ENCODE measurements at regions not wholly inside any gene's neighbourhood (a gene's known extent, or its start where the extent isn't known, plus 50 kb on each side); places are given as distances from the start of the nearest gene placed in this dataset.
A peak's percentile ranks its signal among the peaks of the same experiment; 100 is the strongest.

DNA sequence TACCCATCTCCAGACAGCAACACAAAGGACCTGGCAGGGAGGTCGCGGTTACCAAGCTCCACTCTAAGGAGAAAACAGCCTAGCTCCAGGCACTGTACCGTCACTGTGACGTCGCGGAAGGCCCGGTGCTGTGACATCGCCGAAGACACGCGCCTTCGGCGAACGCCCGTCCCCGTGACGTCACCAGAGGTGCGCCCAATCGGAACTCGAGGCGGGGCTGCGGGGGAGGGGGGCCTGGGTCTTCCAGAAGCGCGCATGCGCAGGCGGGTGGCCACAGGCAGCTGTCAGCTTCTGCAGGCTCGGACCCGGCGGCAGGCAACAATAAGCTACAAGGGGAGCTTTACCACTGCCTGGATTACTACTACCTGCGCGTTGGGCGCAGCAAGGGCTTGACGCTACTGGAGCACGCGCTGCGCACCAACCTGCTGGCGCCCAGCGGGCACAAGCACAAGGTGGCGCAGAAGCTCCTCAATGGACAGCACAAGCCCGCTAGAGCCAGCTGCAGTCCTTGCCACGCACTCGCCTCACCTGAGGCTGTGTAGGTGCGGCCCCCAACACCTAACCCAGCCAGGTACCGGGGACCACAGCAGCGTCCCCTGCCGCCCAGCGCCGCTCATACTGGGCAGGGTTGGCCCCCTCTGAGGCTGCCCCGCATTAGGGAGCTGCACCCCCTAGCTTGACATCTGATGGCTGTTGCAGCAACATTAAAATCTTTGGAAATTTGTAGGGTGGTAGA lies 208.4 kb downstream of the TPST1 start:
- no peaks in the 10 kb centered on the region for H3K9me3 ChIP-seq
- no peaks in the 10 kb centered on the region for H3K36me3 ChIP-seq
- peaks cover 4 to 8% of the 10 kb centered on the region in 2 donors for H3K4me1 ChIP-seq (ENCODE audit: control insufficient read depth in 1 of 2, low read depth in 2 of 2)
- no peak overlapping the region for H3K27ac ChIP-seq
- H3K27me3 ChIP-seq (replicated peaks; ENCODE audit: insufficient read depth) = no peaks in the 10 kb centered on the region
- TF ChIP-seq, protein P1, sequence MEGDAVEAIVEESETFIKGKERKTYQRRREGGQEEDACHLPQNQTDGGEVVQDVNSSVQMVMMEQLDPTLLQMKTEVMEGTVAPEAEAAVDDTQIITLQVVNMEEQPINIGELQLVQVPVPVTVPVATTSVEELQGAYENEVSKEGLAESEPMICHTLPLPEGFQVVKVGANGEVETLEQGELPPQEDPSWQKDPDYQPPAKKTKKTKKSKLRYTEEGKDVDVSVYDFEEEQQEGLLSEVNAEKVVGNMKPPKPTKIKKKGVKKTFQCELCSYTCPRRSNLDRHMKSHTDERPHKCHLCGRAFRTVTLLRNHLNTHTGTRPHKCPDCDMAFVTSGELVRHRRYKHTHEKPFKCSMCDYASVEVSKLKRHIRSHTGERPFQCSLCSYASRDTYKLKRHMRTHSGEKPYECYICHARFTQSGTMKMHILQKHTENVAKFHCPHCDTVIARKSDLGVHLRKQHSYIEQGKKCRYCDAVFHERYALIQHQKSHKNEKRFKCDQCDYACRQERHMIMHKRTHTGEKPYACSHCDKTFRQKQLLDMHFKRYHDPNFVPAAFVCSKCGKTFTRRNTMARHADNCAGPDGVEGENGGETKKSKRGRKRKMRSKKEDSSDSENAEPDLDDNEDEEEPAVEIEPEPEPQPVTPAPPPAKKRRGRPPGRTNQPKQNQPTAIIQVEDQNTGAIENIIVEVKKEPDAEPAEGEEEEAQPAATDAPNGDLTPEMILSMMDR (IDR thresholded peaks at IDR 0.05) = peak; percentile 25
- peak; percentile 51 for ATAC-seq (ENCODE audit: insufficient number of reproducible peaks, low FRiP score, low read depth)
- peak overlapping the region; percentile 76 for H3K4me3 ChIP-seq
- peak; percentile 50 for DNase-seq (ENCODE audit: low spot score)

DNA sequence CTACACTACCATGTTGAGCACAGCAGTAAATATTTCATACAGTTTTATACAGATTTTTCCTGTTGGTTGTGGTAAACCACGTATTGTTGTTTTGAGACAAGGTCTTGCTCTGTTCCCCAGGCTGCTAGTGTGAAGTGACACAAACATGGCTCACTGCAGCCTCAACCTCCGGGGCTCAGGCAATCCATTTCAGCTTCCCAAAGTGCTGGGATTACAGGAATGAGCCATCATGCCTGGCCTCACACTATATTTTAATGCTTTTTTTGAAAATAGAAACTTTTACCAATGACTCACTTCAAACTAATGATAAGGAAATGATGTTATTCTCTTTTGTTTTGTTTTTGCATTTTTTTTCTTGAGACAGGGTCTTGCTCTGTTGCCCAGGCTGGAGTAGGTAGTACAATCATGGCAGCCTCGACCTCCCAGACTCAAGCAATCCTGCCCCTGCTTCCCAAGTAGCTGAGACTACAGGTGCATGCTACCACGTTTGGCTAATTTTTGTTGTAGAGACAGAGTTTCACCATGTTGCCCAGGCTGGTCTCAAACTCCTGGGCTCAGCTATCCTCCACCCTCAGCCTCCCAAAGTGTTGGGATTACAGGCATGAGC lies 210.6 kb downstream of the TPST1 start:
- ATAC-seq (ENCODE audit: insufficient number of reproducible peaks, low FRiP score, low read depth) = no peak
- TF ChIP-seq, protein P1 (IDR thresholded peaks at IDR 0.05) = no peak

DNA sequence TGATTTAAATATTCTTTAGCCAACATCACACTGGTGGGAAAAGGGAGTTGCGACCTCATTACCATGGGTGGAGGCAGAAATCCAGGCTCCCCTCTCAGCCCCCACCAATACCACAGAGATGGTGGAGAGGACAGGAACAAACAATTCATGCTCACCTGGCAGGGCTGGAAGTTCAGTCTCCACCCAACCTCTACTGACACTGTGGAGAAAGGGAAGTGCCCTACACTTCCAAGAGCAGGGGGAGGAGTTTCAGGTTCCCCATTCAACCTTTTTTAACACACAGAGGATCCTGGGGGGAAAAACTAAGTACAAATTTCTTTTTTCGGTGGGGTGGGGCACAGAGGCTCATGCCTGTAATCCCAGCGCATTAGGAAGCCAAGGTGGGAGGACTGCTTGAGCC lies 210.1 kb upstream of the KCTD7 start:
- Histone ChIP-seq H3K4me1 (ENCODE audit: control insufficient read depth in 1 of 2, low read depth in 2 of 2) (peaks cover 4 to 6% of the 10 kb centered on the region in 2 donors), H3K27me3 (replicated peaks; ENCODE audit: insufficient read depth) (no peaks in the 10 kb centered on the region), H3K36me3 (no peaks in the 10 kb centered on the region), H3K4me3 (no peak overlapping the region), H3K9me3 (no peaks in the 10 kb centered on the region), H3K27ac (no peak overlapping the region)
- DNase-seq (ENCODE audit: low spot score) (no peak), ATAC-seq (ENCODE audit: insufficient number of reproducible peaks, low FRiP score, low read depth) (no peak)
- TF ChIP-seq, protein P1 (IDR thresholded peaks at IDR 0.05) = no peak

More for the DNA sequence above, 210.6 kb downstream of the TPST1 start:
- no peaks in the 10 kb centered on the region for H3K27me3 ChIP-seq (replicated peaks; ENCODE audit: insufficient read depth)
- H3K4me1 ChIP-seq (ENCODE audit: control insufficient read depth in 1 of 2, low read depth in 2 of 2) = peaks cover 4 to 8% of the 10 kb centered on the region in 2 donors
- no peaks in the 10 kb centered on the region for H3K36me3 ChIP-seq
- H3K27ac ChIP-seq = no peak overlapping the region
- no peak overlapping the region for H3K4me3 ChIP-seq
- DNase-seq (ENCODE audit: low spot score) = no peak
- no peaks in the 10 kb centered on the region for H3K9me3 ChIP-seq

DNA sequence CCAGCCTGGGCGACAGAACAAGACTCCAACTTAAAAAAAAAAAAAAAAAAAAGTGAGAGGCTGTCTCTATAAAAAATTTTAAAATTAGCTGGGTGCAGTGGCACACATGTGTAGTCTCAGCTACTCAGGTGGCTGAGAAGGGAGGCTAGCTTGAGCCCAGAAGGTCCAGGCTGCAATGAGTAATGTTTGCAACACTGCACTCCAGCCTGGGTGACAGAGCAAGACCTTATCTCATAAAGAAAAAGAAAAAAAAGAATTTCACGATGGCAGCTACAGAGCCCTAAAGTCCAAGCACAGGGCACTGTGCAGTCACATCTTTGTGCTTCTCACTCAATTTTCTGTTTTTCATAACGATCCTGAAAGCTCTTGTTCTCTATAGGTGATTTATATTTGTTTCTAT lies 209.5 kb upstream of the KCTD7 start:
- no peaks in the 10 kb centered on the region for H3K9me3 ChIP-seq
- H3K36me3 ChIP-seq = no peaks in the 10 kb centered on the region
- H3K27me3 ChIP-seq (replicated peaks; ENCODE audit: insufficient read depth) = no peaks in the 10 kb centered on the region
- ATAC-seq (ENCODE audit: insufficient number of reproducible peaks, low FRiP score, low read depth) = no peak
- H3K27ac ChIP-seq = no peak overlapping the region
- TF ChIP-seq, protein P1 (IDR thresholded peaks at IDR 0.05) = no peak
- DNase-seq (ENCODE audit: low spot score) = no peak
- no peaks in the 10 kb centered on the region for H3K4me1 ChIP-seq (ENCODE audit: control insufficient read depth in 1 of 2, low read depth in 2 of 2)
- H3K4me3 ChIP-seq = no peak overlapping the region

DNA sequence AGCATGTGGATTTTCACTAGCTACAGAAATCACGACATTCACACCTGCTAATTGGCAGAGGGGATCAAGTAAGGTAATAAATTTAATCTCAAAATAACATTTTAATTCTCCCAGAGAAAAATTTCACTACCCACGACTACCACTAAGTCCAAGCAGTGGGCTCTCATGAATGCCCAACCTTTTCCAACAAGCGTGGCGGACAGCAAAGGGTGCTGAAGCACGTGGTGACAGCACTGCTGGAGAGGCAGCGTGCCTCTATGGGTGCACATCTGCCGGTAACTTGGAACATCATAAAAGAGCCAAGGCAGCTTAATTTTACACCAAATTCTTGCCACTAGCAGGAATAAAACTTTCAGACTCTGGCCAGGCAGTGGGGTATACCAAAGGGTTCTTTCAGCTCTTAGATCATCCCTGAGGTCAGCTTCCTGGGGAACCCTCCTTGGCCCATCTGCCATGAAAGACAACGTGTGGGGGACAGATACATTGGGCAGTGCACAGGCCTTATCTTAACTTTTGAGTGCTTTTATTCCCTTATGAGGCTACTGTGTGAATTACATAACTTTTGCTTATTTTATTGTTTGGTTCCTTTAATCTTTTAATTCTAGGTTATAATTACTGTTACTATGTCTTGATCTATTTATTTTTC lies 206.7 kb upstream of the KCTD7 start:
- Histone ChIP-seq H3K9me3 (no peaks in the 10 kb centered on the region), H3K27me3 (replicated peaks; ENCODE audit: insufficient read depth) (no peaks in the 10 kb centered on the region), H3K27ac (no peak overlapping the region), H3K4me1 (ENCODE audit: control insufficient read depth in 1 of 2, low read depth in 2 of 2) (no peaks in the 10 kb centered on the region), H3K4me3 (no peak overlapping the region), H3K36me3 (no peaks in the 10 kb centered on the region)
- TF ChIP-seq, protein P1 (IDR thresholded peaks at IDR 0.05) = no peak
- DNase-seq (ENCODE audit: low spot score) (no peak), ATAC-seq (ENCODE audit: insufficient number of reproducible peaks, low FRiP score, low read depth) (no peak)

All from thoracic aorta (tissue), 2 donors.